Activated CD4-positive, alpha-beta T cell treated with anti-CD3 and anti-CD28 coated beads, Interleukin-2, amount 10 ng/mL, durations not matched to agents 24 days and 14 days (primary cell): ENCODE measurements at regions not wholly inside any gene's neighbourhood (a gene's known extent, or its start where the extent isn't known, plus 50 kb on each side); places are given as distances from the start of the nearest gene placed in this dataset.
"Not testable (repeated sequence)": the region's sequence is repeated elsewhere in the genome, so short reads cannot be mapped to it uniquely, and the experiment has no call there.

ENCODE experiments used
- DNase-seq: peaks from one replicate; pipeline ENCODE4 v3.0.0; 2022
- H3K27ac Mint-ChIP-seq: one replicate; pipeline ENCODE4 v1.8.0; 2022; ENCODE audit warnings: mild to moderate bottlenecking, mixed read lengths
- H3K27me3 Mint-ChIP-seq: one replicate; pipeline ENCODE4 v1.8.0; 2022; ENCODE audit warnings: mixed read lengths
- H3K36me3 Mint-ChIP-seq: one replicate; pipeline ENCODE4 v1.8.0; 2022; ENCODE audit warnings: low read depth, mild to moderate bottlenecking, mixed read lengths
- H3K4me1 Mint-ChIP-seq: one replicate; pipeline ENCODE4 v1.8.0; 2021; ENCODE audit warnings: mixed read lengths
- H3K4me3 Mint-ChIP-seq: one replicate; pipeline ENCODE4 v1.8.0; 2022; ENCODE audit warnings: mild to moderate bottlenecking, moderate library complexity, mixed read lengths
- H3K9me3 Mint-ChIP-seq: one replicate; pipeline ENCODE4 v1.8.0; 2021; ENCODE audit warnings: mixed read lengths
- intact Hi-C: fragments of 100-400 bp; cut with micrococcal nuclease; formaldehyde crosslinking; loops from one replicate; pipeline ENCODE4 v1.15.1; 2023

DNA sequence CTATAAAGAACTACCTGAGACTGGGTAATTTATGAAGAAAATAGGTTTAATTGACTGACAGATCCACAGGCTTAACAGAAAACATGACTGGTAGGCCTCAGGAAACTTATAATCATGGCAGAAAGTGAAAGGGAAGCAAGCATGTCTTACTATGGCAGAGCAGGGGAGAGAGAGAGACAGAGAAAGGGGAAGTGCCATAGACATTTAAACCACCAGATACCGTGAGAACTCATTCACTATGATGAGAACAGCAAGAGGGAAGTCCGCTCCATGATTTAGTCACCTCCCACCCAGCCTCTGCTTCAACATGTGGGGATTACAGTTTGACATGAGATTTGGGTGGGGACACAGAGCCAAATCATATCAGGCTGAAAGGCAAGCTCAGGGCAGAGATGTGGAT, 327.1 kb upstream of the DDI1 start:
- no peak overlapping the region for H3K4me3 Mint-ChIP-seq
- no peak overlapping the region for H3K27ac Mint-ChIP-seq
- no peak for DNase-seq
- no peaks in the 10 kb centered on the region for H3K27me3 Mint-ChIP-seq
- intact Hi-C loops = no loop called here
- H3K4me1 Mint-ChIP-seq = no peaks in the 10 kb centered on the region
- H3K36me3 Mint-ChIP-seq = no peaks in the 10 kb centered on the region
- no peaks in the 10 kb centered on the region for H3K9me3 Mint-ChIP-seq

DNA sequence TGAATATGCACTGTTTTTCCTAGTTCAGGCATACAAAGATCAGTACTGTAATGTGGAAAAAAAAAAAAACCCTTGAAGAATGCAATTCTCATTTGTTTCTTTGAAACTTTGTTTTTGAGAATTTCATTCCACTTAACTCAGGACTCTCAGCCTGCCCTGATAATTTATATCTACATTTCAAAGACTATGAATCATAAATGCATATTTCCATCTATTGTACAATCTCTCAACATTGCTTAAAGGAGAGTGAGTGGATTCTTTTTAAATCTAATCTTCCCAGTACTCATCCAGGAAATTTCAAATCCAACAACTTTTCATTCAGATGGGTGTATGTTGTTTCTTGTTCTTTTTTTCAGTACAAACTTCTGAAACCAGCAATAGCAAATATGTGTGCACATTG, 322.2 kb upstream of the DDI1 start:
- no peaks in the 10 kb centered on the region for H3K9me3 Mint-ChIP-seq
- no peak overlapping the region for H3K4me3 Mint-ChIP-seq
- intact Hi-C loops = no loop called here
- no peaks in the 10 kb centered on the region for H3K27me3 Mint-ChIP-seq
- no peak for DNase-seq
- no peak overlapping the region for H3K27ac Mint-ChIP-seq
- H3K36me3 Mint-ChIP-seq = no peaks in the 10 kb centered on the region
- H3K4me1 Mint-ChIP-seq = no peaks in the 10 kb centered on the region

DNA sequence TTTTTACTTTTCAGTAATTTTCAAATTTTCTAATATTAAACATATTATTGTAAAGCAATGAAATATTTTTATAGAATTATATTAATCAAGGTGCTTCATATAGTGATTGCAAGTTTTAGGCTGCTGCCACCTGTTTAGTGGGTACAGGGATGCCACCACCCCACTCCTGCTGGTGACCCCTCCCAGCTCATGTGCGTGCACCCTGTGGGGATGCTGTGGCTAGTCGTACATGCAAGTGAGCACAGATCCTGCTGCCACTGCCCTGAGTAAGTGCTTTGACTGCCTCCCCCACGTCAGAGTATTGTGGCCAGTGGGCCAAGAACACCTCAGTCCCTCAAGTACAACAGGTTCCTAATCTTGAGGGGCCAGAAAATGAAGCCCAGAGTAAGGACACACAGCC, 320.1 kb upstream of the DDI1 start:
- Mint-ChIP-seq H3K27ac (no peak overlapping the region), H3K36me3 (no peaks in the 10 kb centered on the region), H3K27me3 (no peaks in the 10 kb centered on the region), H3K9me3 (no peaks in the 10 kb centered on the region), H3K4me1 (no peaks in the 10 kb centered on the region), H3K4me3 (no peak overlapping the region)
- intact Hi-C loops = no loop called here
- no peak for DNase-seq

DNA sequence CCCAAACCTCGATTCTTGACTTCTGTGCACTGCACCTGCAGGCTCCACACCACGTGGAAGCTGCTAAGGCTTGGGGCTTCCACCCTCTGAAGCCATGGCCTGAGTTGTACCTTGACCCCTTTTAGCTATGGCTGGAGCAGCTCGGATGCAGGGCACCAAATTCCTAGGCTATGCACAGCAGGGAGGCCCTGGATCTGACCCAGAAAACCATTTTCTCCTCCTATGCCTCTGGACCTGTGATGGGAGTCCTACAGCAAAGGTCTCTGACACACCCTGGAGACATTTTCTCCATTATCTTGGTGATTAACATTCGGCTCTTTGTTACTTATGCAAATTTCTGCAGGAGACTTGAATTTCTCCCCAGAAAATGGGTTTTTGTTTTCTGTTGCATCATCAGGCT, 309.2 kb upstream of the DDI1 start:
- DNase-seq = no peak
- Mint-ChIP-seq H3K9me3 (peaks cover 7% of the 10 kb centered on the region), H3K4me3 (no peak overlapping the region), H3K27me3 (no peaks in the 10 kb centered on the region), H3K27ac (no peak overlapping the region), H3K4me1 (no peaks in the 10 kb centered on the region), H3K36me3 (no peaks in the 10 kb centered on the region)
- intact Hi-C loops = no loop called here

DNA sequence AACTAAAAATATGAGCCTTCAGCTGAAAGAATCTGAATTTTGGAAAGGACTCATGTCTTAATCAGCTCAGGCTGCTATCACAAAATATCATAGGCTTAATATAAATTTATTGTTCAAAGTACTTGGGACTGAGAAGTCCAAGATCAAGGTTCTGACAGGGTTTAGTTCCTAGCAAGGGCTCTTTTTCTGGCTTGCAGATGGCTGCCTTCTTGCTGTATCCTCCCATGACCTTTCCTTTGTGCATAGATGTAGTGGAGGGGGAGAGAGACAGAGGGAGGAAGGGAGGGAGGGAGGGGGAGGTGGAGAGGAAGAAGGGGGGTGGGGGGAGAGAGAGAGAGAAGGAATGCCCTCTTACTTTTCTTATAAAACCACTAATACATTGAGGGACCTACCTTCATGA, 306.8 kb upstream of the DDI1 start:
- intact Hi-C loops = no loop called here
- Mint-ChIP-seq H3K4me1 (no peaks in the 10 kb centered on the region), H3K36me3 (no peaks in the 10 kb centered on the region), H3K27ac (no peak overlapping the region), H3K9me3 (peaks cover 7% of the 10 kb centered on the region), H3K27me3 (peaks cover 1% of the 10 kb centered on the region), H3K4me3 (no peak overlapping the region)
- no peak for DNase-seq

- intact Hi-C loops = no loop called here
- Mint-ChIP-seq H3K4me3 (no peak overlapping the region), H3K27ac (no peak overlapping the region), H3K9me3 (peaks cover 3% of the 10 kb centered on the region), H3K4me1 (no peaks in the 10 kb centered on the region), H3K27me3 (peaks cover 1% of the 10 kb centered on the region), H3K36me3 (no peaks in the 10 kb centered on the region)
- DNase-seq = no peak
Measured at GRCh38 chr11:103730131-103730940, 306.1 kb upstream of the DDI1 start.

GRCh38 chr11:103731670-103732069, 304.8 kb upstream of the DDI1 start:
- no peak for DNase-seq
- Mint-ChIP-seq H3K4me3 (no peak overlapping the region), H3K27me3 (peaks cover 1% of the 10 kb centered on the region), H3K4me1 (no peaks in the 10 kb centered on the region), H3K27ac (no peak overlapping the region), H3K36me3 (no peaks in the 10 kb centered on the region), H3K9me3 (no peaks in the 10 kb centered on the region)
- intact Hi-C loops = no loop called here

- H3K27me3 Mint-ChIP-seq = peaks cover 1% of the 10 kb centered on the region
Measured at GRCh38 chr11:103733889-103734288, 302.6 kb upstream of the DDI1 start.

GRCh38 chr11:103735497-103736032, 300.9 kb upstream of the DDI1 start:
- H3K9me3 Mint-ChIP-seq = no peaks in the 10 kb centered on the region
- H3K36me3 Mint-ChIP-seq = no peaks in the 10 kb centered on the region
- no peak for DNase-seq
- peaks cover 1% of the 10 kb centered on the region for H3K27me3 Mint-ChIP-seq
- peaks cover 3% of the 10 kb centered on the region for H3K4me1 Mint-ChIP-seq
- H3K4me3 Mint-ChIP-seq = no peak overlapping the region
- intact Hi-C loops = no loop called here
- no peak overlapping the region for H3K27ac Mint-ChIP-seq

More at GRCh38 chr11:103733889-103734288, 302.6 kb upstream of the DDI1 start:
- H3K36me3 Mint-ChIP-seq = no peaks in the 10 kb centered on the region
- H3K4me3 Mint-ChIP-seq = no peak overlapping the region
- H3K27ac Mint-ChIP-seq = no peak overlapping the region
- no peaks in the 10 kb centered on the region for H3K4me1 Mint-ChIP-seq
- H3K9me3 Mint-ChIP-seq = no peaks in the 10 kb centered on the region
- intact Hi-C loops = no loop called here
- DNase-seq = no peak

DNA sequence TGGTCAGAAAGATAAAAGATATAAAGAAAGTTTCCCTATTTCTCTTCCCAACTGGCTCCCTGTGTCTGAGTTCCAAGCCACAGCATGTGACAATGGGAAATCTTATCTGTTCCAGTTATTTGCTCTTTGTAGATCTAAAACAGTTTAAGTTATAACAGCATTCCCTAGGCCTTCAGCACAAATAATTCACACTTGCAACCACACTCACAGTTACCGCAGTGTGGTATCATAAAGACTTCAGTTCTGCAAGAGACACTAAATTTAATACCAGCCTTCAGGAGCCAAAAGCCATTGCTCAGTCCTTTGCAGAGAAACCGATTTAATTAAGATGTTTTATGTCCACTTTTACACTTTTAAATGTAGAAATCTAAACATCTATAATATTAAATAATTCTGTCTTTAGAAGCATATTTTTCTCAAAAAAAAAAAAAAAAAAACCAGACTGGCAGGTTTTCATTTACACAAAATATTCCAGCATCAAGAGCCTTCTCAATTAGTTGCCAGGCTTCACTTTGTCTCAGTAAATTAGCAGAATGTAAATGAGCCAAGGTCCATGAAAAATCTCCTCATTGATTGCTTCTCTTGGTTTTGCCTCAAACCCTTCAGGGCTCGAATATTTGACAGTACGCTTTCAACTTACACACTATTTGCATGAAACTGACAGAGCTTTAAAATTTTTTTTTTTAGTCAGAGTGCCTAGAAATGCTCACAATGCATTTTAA, 300.0 kb upstream of the DDI1 start:
- intact Hi-C loops = no loop called here
- Mint-ChIP-seq H3K4me3 (no peak overlapping the region), H3K27ac (no peak overlapping the region), H3K9me3 (no peaks in the 10 kb centered on the region), H3K36me3 (no peaks in the 10 kb centered on the region), H3K27me3 (peaks cover 1% of the 10 kb centered on the region), H3K4me1 (peaks cover 3% of the 10 kb centered on the region)
- no peak for DNase-seq

GRCh38 chr11:103737037-103737622, 299.3 kb upstream of the DDI1 start:
- no peaks in the 10 kb centered on the region for H3K36me3 Mint-ChIP-seq
- intact Hi-C loops = no loop called here
- DNase-seq = no peak

GRCh38 chr11:103737747-103738146, 298.7 kb upstream of the DDI1 start:
- intact Hi-C loops = no loop called here
- Mint-ChIP-seq H3K4me1 (peaks cover 3% of the 10 kb centered on the region), H3K4me3 (no peak overlapping the region), H3K27ac (no peak overlapping the region), H3K9me3 (no peaks in the 10 kb centered on the region), H3K27me3 (peaks cover 1% of the 10 kb centered on the region), H3K36me3 (no peaks in the 10 kb centered on the region)
- no peak for DNase-seq

More at GRCh38 chr11:103737037-103737622, 299.3 kb upstream of the DDI1 start:
- H3K4me3 Mint-ChIP-seq = no peak overlapping the region
- peaks cover 1% of the 10 kb centered on the region for H3K27me3 Mint-ChIP-seq
- H3K27ac Mint-ChIP-seq = no peak overlapping the region
- peaks cover 3% of the 10 kb centered on the region for H3K4me1 Mint-ChIP-seq
- no peaks in the 10 kb centered on the region for H3K9me3 Mint-ChIP-seq

GRCh38 chr11:103739074-103739796, 297.2 kb upstream of the DDI1 start:
- H3K27ac Mint-ChIP-seq, H3K27me3 Mint-ChIP-seq, intact Hi-C loops, H3K36me3 Mint-ChIP-seq, H3K9me3 Mint-ChIP-seq, H3K4me1 Mint-ChIP-seq: not testable (repeated sequence)
- peak overlapping the region; percentile 49 for H3K4me3 Mint-ChIP-seq
- DNase-seq = peak; percentile 71
